Activated naive CD4-positive, alpha-beta T cell (primary cell): ENCODE measurements at regions not wholly inside any gene's neighbourhood (a gene's known extent, or its start where the extent isn't known, plus 50 kb on each side); places are given as distances from the start of the nearest gene placed in this dataset.

Experiments used
- DNase-seq, 4 experiments: peaks; one replicate each; lab custom pipeline; 2025; lab: John Stamatoyannopoulos, UW

DNA sequence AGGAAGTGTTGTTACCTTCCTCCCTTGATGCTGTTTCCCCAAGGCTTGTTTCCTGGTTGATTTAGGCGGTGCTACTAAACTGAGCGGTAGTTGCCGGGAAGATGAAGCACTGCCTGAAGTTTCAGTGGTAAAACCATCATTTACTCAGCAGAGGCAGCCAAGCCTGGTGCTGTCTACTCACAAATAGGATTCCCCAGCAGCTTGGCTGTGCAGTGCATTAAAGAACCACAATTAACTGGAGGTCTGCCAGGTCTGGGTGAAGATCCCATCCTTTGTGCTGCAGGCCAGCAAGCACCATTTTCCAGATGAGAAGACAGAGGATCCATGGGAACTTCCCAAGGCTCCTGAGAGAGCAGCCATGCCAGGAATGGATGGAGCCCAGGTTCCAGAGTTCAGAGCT is 231.9 kb upstream of the E2F8 start:
- DNase-seq, result no peak

DNA sequence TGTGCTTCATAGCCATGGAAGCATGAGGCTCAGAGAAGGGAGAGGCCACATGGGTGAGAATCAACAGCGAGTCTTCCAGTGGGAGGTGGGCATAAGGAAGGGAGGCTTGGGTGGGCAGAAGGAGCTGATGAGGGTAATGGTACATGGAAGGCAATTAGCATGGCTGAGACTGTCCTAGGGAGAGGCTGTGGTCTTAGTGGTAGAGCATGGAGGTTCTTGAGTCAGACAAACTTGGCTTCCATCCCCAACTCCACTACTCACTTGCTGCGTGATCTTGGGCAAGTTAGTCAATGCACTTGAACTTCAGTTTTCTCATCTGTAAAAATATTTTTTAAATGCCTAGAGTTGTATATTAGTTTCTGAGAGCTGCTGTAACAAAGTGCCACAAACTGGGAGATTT is 227.2 kb upstream of the E2F8 start:
- no peak for DNase-seq

DNA sequence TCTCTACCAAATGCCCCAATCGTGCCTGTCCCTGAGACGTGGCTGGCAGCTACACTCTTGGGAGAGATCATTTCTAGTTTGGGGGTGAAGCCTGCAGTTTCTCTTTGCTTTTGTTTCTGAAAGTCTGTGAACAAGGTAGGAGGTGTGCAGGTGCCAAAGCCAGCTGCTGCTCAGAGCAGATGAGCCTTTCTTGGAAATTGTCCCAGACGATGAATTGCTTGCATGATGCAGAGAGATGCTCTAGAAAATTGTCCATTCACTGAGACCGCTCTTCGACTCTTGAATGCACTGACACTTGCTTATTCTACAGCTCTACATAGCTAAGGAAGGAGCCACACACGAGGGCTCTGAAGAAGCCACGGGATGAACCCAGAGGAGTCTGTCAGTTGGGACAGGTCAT is 225.6 kb upstream of the E2F8 start:
- DNase-seq, result no peak

DNA sequence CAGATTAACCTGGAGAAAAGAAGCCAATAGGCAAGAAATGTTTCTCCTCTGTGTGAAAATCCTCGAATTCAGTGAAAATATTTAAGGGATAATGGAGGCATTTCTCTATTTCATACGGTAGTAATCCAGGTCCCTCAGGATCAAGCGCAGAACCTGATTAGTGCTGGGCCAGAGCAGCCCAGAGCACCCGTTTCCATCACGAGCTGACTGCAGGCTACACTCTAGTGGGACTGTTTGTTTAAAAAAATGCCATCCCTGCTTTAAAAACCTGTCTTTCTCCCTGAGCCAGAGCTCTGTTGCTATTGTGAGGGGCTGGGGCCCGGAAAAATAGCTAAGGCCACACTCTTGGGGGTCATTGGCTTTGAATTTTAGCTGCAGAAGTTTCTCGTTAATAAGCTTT is 223.2 kb upstream of the E2F8 start:
- no peak for DNase-seq

DNA sequence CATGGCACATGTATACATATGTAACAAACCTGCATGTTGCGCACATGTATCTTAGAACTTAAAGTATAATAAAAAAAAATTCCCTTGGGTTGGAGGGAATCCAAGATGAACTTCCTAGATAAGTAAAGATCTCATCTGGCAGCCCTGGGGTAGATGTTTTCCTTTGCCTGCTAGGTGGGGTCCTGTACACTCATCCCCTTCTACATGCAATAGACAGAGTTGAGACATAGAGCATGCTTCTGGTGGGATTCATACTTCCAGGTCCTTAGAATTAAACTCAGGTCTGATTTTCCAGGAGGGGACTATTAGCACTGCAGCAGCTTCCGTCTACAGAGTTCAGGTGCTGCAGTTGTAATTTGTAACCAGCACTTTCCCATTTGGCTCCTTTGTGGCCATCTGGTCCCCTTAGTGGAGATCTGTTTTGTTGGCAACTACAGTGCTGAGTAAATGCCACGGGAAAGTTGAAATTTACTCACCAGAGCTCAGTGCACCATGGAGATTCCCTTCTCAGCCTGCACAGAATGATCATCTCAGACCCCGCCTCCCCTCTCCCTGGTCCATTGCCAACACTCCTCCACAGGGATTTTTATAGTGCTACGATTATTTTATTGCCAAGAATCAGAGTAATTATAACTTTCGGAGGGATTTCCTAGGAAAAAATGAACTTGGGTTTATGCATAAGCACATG is 220.1 kb upstream of the E2F8 start:
- no peak for DNase-seq

DNA sequence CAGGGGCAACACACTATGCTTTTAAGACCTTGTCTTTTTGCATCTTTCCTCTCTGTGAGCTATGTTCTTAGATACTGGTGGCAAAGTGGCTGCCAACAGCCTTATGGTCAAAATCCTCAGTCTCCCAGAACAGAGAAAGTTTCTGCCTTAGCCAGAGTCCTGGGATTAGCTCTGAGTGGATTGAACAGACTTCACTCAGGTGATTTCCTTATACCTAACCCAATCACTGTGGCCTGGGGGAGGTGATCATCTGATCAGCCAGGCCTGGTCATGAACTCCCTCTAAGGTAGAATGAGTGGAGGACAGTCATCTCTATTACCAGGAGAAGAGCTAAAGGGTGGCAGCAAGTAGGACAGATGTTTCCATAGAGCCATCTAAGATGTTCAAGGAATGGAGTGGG is 218.5 kb upstream of the E2F8 start:
- no peak for DNase-seq

DNA sequence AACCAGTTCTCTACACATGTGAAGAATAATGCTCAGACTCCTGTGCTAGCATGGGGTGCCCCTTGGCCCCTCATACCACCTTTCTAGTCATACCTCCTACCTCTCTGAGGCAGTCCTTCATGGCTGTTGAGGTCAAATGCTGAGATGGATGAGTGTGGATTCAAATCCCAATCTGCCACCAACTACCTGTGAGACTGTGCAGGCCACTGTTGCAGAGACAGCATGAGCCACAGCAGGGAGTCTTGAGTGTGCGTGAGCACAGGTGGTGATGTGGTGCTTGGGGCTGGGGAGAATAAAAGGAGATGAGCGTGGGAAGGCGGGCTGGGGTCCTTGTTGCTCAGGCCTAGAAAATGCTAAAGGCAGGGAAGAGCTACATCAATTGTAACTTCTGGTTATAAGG is 218.0 kb upstream of the E2F8 start:
- no peak for DNase-seq

DNA sequence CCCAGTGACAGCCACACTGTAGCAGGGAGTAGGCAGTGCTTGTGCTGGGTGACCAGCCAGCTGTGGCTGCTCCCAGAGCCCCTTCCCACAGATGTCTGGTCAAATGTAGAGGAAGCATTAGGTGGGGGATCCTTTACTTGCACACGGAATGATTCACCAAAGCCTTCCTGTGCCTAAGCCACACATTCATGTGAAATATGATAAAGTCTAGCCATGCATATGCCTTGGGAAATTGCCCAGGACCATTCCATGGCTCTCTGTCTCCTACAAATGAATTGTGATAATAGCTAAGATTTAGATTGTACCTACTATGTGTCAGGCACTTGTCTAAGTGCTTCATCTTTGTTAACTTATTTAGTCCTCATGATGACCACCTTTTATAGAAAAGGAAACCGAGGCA is 217.5 kb upstream of the E2F8 start:
- no peak for DNase-seq

DNA sequence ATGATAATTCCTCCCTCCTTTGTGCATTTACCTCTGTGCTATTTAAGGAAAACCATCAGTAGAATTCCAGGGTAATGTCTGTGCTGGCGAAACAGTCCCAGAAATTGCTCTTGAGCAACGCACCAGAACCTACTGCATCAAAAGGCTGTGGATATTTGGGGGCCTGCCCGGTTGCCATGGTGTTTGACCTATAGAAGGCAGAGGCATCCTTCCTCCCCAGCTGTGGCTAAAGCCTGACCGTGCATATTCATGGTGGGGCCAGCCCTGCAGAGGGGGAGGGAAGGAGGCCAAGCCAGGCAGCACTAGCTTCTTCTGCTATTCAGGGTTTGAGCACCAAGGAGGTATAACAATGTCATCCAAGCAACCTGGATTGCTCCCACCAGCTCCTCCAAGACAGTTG is 215.0 kb upstream of the E2F8 start:
- no peak for DNase-seq

DNA sequence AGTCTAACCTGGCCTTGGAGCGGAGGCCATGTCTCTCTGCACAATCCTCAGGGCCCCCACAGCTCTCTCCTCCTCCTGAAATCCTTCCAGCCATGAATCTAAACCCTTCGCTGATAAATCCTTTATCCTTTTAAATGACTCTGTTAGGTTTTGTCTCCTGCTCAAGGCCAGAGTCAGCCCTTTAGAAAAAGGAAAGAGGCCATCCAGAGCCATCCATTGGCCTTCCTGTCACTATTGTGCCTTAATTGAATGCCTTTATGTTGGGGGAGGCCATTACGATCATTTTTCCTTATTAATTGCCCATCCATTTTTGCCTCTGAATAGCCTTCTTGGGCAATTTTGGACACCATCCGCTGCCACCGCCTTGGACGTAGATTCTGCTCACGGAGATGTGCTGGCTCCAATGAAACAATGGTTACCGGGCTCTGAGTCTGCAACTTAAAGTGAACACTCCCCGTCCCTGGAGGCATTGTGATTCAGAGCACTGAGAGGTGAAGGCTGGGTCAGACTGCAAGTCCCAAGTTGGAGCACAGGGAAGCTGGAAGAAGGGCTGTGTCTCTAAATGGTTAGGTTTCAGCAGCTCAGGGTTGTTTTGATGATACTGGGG is 213.0 kb upstream of the E2F8 start:
- DNase-seq, result no peak

DNA sequence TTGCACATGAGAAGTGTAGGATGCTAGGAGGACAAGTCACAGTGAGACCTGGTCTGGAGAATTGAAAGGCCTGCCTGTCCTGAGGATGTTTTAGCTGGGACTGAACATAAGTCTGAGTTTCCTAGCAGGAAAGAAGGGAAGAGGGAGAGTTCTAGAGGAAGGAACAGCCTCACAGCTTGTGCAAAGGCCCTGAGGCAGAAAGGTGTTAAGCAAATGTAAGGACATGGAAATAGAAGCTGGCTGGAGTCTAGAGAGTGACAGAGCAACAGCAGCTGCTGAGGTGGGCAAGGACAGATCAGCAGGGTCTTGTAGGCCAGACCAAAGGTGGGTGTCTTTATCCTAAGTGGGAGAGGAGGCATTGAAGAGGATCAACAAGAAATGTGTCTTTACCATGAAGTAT is 210.9 kb upstream of the E2F8 start:
- DNase-seq, result no peak

DNA sequence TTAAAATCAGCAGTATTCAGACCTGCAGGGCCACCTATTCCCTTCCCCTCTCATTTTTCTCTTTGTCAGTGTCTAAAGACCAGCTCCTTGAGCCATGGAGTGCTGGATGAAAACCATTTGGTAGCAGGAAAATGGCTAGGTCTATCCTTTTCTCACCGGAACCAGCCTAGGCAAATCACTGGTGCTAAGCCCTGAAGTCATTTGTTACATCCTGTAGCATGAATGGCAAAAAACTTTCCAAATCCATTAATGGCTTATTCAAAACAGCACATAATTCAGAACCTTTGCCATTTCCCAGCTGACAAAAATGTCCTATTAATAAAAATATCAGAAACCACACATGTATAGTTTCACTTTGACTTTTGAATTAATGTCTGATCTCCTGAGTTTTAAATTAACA is 209.5 kb upstream of the E2F8 start:
- no peak for DNase-seq

DNA sequence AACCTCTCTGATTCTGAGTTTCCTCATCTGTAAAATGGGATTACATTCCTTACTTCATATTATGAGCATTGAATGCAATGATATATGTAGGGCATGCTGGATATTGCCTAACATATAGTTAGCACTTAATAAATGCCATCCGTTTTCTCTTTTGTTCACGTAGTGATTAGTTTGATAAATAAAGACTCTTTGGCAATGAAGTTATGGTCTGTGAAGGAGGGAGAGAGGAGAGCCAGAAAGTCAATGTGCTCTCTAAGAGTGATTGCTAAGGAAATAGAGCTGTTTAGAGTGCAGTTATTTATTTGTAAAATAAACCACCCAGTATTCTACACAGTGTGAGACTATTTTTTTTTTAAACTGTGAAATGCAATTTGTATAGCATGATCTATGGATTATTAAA is 207.9 kb upstream of the E2F8 start:
- no peak for DNase-seq

DNA sequence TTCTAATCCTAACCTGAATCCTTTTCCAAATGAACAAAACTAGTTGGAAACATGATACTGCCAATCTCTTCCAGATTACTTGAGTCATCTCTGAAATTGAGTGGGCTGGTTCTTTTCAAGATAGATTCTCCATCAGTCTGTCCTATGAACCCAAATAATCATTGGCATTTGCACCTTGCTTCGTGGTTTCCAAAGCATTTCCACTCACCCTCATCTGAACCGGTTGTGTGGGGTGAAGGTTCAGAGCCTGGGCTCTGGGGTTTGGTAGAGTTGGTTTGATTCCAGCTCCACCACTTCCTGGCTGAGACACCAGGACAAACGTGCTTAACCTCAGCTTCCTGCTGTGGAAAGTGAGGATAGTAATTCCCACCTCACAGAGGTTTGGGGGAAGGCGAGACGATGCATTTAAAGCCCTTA is 206.4 kb upstream of the E2F8 start:
- no peak for DNase-seq

DNA sequence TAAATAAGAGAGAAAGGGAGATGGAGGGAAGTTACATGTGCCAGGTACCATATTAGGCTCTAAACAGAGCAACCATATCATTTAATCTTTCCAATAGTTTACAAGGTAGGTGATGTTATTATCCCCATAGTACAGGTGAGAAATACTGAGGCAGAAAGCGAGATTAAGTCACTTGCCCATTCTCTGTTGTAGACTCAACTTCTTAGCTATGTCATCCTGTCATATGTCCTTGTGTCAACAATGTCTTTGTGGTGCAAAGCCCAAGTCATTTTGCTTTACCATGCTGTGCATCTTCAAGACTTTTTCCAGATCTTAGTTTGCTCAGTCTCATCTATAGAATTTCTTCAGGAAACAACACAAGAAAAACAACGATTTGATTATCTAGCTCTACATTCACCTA is 205.0 kb upstream of the E2F8 start:
- DNase-seq, result no peak

DNA sequence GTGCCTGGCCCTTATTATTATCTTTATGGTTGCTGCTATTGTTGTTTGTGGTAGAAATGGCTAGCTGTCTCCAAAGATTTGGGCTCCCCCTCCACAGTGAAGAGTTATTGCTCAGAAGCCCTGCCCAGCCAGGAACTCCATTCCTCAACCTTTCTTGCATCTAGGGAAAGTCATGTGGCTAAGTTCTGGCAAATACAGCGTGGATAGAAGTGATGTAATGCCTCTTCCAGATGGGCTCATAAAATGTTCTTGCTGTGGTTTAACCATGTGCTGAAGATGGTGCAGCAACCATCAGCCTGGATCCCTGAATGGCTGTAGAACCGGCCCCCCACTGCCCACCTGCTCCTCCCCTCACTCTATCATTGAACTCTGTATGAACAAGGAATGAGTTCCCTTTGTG is 203.5 kb upstream of the E2F8 start:
- DNase-seq, result no peak

DNA sequence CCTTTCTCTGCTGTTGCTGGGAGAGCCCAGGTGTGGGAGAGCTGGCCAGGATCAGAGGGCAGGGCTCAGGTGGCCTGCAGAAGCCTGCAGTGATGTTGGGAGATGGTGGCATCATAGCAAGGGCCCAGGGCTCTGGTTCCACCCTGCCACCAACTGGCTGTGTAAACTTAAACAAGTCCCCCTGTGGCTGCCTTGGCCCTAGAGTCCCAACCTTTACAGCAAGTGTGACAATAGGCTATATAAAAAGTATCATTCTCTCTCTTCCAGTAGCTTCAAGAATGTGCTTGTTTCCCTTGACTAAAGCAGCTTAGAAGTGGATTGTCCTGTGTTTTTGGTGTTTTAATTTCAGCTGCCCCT is 201.8 kb upstream of the E2F8 start:
- no peak for DNase-seq

DNA sequence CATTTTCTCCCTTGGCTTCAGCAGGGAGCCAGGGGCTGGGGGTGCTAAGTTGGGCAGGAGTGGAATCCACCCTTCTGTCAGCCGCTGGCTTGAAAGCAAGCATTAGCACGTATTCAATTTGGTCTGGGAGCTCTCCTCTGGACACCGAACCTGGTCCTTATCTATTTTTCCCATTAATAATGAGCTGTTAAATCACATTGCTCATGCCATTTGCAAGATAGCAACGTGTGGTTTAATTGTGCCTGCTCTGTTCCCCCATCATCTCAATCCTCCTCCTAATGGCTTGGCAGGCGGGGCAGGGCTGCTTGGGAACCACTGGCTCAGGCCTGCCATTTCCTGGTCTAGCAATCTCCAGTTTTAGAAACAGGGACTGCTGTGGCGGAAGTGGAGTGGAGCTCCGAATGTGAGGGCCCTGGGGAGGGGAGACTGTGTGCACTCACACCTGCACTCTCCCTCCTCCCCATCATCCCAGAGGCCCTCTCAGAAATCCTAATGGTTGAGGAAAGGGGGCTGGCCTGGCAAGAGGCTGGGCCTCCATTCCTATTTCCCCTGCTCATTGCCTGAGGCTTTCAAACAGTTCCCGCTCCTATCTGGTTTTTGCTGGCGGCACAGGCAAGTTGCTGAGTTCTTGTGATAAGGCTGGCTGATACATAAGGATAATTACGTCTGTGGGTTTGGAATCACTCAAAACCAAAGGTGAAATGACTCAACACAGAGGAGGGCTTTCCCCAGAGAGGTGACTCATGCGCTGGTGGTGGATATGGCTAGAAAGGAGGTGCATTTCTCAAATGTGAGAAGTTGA is 201.2 kb upstream of the E2F8 start:
- DNase-seq, result no peak

DNA sequence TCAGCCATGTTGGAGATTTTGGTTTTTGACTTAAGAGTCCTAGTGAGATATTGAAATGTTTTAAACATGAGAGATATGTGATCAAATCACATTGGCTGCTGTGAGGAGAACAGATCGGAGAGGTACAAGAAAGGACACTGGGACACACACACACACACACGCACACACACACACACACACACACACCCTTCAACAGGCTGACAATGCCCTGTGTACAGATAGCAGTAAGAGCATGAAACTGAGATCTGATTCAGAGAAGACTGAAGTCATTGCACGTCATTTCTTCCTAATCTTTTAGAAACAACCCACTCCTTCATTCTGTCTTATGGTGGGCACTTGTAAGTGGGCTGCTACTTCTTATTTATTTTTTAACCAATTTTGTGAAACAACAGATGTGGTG is 200.5 kb upstream of the E2F8 start:
- DNase-seq, result no peak

DNA sequence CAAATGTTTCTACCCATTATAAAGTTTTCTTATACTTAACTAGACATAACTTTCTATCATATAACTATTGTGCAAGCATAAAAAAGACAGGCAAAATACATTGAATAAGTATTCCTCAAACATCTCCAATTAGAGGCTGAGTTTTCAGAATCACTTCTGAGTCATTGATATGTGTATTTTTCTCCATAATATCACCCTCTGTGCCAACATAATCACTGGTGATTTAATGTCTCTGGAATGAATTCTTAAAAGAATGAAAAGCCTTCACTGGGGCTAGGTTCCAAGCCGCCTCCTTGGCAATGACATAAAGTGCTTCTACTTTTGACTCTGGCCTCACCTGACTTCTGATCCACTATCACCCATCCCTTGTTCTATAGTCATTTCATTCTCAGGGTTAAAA is 197.0 kb upstream of the E2F8 start:
- DNase-seq, result no peak

DNA sequence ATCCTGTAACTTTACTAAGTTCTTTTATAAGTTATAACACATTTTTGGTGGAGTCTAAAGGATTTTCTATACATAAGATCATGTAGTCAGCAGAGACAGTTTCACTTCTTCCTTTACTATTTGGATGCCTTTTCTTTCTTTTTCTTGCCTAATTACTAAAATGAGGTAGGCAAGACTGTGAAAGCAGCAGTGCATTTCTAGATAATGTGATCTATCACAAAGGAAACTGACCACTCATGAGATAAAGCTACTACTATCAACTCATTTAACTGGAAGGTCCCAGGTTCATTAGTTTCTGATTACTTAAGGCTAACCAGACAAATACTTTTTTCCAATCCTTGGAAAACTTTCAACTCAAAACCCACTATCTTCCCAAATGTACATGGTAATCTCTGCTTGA is 196.2 kb upstream of the E2F8 start:
- no peak for DNase-seq

DNA sequence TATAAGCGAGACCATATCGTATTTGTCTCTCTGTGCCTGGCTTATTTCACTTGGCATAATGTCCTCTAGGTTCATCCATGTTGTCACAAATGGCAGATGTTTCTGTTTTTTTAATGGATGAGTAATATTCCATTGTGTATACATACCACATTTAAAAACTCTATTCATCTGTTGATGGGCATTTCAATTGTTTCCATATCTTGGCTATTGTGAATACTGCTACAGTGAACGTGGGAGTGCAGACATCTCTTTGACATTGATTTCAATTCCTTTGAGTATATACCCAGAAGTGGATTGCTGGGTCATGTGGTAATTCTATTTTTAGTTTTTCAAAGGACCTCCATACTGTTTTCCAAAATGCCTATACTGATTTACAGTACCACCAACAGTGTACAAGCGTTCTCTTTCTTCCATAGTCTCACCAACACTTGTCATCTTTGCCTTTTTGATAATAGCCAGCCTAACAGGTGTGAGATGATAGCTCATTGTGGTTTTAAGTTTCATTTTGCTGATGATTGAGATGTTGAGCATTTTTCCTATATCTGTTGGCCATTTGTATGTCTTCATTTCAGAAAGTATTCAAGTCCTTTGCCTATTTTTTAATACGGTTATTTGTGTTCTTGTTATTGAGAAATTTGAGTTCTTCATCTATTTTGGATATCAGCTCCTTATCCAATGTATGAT is 194.7 kb upstream of the E2F8 start:
- DNase-seq, result no peak

DNA sequence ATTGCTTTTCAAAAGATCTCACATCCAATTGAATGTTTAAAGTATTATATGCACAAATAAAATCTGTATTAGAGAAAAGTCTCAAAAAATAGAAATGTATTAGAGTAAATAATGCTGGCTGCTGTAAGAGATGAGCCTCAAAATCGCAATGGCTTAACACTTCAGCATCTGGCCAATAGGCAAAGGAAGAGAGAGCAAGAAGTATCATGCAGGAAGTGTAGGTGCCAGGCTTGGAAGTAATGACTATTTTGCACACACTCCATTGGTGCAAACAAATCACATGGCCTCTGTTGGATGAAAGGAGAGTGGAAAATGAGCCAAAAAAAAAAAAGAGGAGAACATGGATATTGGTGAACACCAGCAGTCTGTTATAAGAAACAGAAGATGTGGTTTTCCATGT is 193.0 kb upstream of the E2F8 start:
- DNase-seq, result no peak
